H9 (cell line): ENCODE measurements at regions not wholly inside any gene's neighbourhood (a gene's known extent, or its start where the extent isn't known, plus 50 kb on each side); places are given as distances from the start of the nearest gene placed in this dataset.

Source experiments
- DNase-seq: peaks from one replicate; pipeline ENCODE4 v3.0.0-alpha.2; 2017
- H2AFZ ChIP-seq: one replicate; pipeline ENCODE4 v1.6.1; 2013; ENCODE audit warnings: mild to moderate bottlenecking, low read length, control low read depth, moderate library complexity
- H2AK5ac ChIP-seq: 2 replicates; pipeline ENCODE4 v1.6.1; 2013; ENCODE audit warnings: low read length, control low read depth, mixed read lengths; ENCODE audit not compliant: insufficient read length
- H2BK120ac ChIP-seq: one replicate; pipeline ENCODE4 v1.6.1; 2013; ENCODE audit warnings: low read depth, mild to moderate bottlenecking, low read length, control low read depth, inconsistent platforms; ENCODE audit not compliant: poor library complexity, severe bottlenecking
- H2BK12ac ChIP-seq: 2 replicates; pipeline ENCODE4 v1.6.1; 2013; ENCODE audit warnings: low read length, control low read depth, mixed read lengths, low read depth; ENCODE audit not compliant: insufficient read length
- H2BK15ac ChIP-seq: 2 replicates; pipeline ENCODE4 v1.6.1; 2013; ENCODE audit warnings: low read depth, low read length, control low read depth
- H2BK20ac ChIP-seq: one replicate; pipeline ENCODE4 v1.6.1; 2013; ENCODE audit warnings: low read depth, mild to moderate bottlenecking, low read length, control low read depth, inconsistent platforms; ENCODE audit not compliant: poor library complexity, severe bottlenecking
- H2BK5ac ChIP-seq: 2 replicates; pipeline ENCODE4 v1.6.1; 2013; ENCODE audit warnings: low read length, control low read depth, mixed read lengths; ENCODE audit not compliant: insufficient read length
- H3K14ac ChIP-seq: 2 replicates; pipeline ENCODE4 v1.6.1; 2013; ENCODE audit warnings: low read length, control low read depth; ENCODE audit not compliant: insufficient read depth
- H3K18ac ChIP-seq: 2 replicates; pipeline ENCODE4 v1.6.1; 2013; ENCODE audit warnings: low read depth, mild to moderate bottlenecking, mixed read lengths, low read length, control low read depth; ENCODE audit not compliant: insufficient read length
- H3K23ac ChIP-seq: 2 replicates; pipeline ENCODE4 v1.6.1; 2013; ENCODE audit warnings: low read length, control low read depth, mixed read lengths, low read depth; ENCODE audit not compliant: insufficient read length
- H3K23me2 ChIP-seq: 2 replicates; pipeline ENCODE4 v1.6.1; 2013; ENCODE audit warnings: low read depth, mild to moderate bottlenecking, mixed read lengths, low read length, control low read depth; ENCODE audit not compliant: insufficient read length, poor library complexity, severe bottlenecking
- H3K27ac ChIP-seq: 2 replicates; pipeline ENCODE4 v1.5.1; 2013; ENCODE audit warnings: low read length, control low read depth, mixed read lengths, low read depth; ENCODE audit not compliant: insufficient read length
- H3K27me3 ChIP-seq: 2 replicates; pipeline ENCODE4 v1.6.1; 2013; ENCODE audit warnings: low read length, control low read depth, inconsistent platforms; ENCODE audit not compliant: insufficient read depth
- H3K4ac ChIP-seq: 2 replicates; pipeline ENCODE4 v1.6.1; 2013; ENCODE audit warnings: low read depth, mild to moderate bottlenecking, control low read depth, inconsistent platforms, low read length, moderate library complexity
- H3K4me1 ChIP-seq: 2 replicates; pipeline ENCODE4 v1.6.1; 2013; ENCODE audit warnings: low read length, control low read depth, inconsistent platforms; ENCODE audit not compliant: insufficient read depth
- H3K4me2 ChIP-seq: 2 replicates; pipeline ENCODE4 v1.6.1; 2013; ENCODE audit warnings: low read length, control low read depth, mixed read lengths; ENCODE audit not compliant: insufficient read length, insufficient read depth
- H3K56ac ChIP-seq: 2 replicates; pipeline ENCODE4 v1.6.1; 2013; ENCODE audit warnings: low read depth, mild to moderate bottlenecking, mixed read lengths, low read length, control low read depth; ENCODE audit not compliant: insufficient read length
- H3K79me1 ChIP-seq: 2 replicates; pipeline ENCODE4 v1.6.1; 2013; ENCODE audit warnings: low read depth, mild to moderate bottlenecking, moderate library complexity, low read length, control low read depth, inconsistent platforms; ENCODE audit not compliant: insufficient read depth, poor library complexity, severe bottlenecking
- H3K79me2 ChIP-seq: 2 replicates; pipeline ENCODE4 v1.6.1; 2013; ENCODE audit warnings: low read length, control low read depth, inconsistent platforms; ENCODE audit not compliant: insufficient read depth
- H3K9ac ChIP-seq: 2 replicates; pipeline ENCODE4 v1.6.1; 2013; ENCODE audit warnings: low read length, control low read depth, mixed read lengths; ENCODE audit not compliant: insufficient read length; ENCODE audit errors: extremely low read depth
- H3K9me3 ChIP-seq: one replicate; pipeline ENCODE4 v1.6.1; 2013; ENCODE audit warnings: low read depth, low read length, inconsistent platforms; ENCODE audit not compliant: control insufficient read depth
- H3T11ph ChIP-seq: one replicate; pipeline ENCODE4 v1.6.1; 2013; ENCODE audit warnings: mild to moderate bottlenecking, low read length, control low read depth, inconsistent platforms
- H4K20me1 ChIP-seq: one replicate; pipeline ENCODE4 v1.6.1; 2013; ENCODE audit not compliant: control insufficient read depth, insufficient read length, insufficient read depth
- H4K5ac ChIP-seq: 2 replicates; pipeline ENCODE4 v1.6.1; 2013; ENCODE audit warnings: low read depth, mild to moderate bottlenecking, mixed read lengths, low read length, control low read depth; ENCODE audit not compliant: insufficient read length
- H4K8ac ChIP-seq: replicated peaks from 2 replicates; pipeline ENCODE4 v1.6.1; 2013; ENCODE audit warnings: low read length, control low read depth, mixed read lengths, low read depth; ENCODE audit not compliant: insufficient read length
- H4K91ac ChIP-seq: 2 replicates; pipeline ENCODE4 v1.6.1; 2013; ENCODE audit warnings: low read depth, mild to moderate bottlenecking, moderate library complexity, mixed read lengths, low read length, control low read depth; ENCODE audit not compliant: insufficient read length
- H3K27ac Mint-ChIP-seq, 3 experiments: 2 replicates in 2 of 3; 3 replicates in 1 of 3; pipeline ENCODE4 v1.8.0; 2020 to 2021; ENCODE audit warnings: mixed read lengths in 3 of 3, mild to moderate bottlenecking in 1 of 3, moderate library complexity in 1 of 3
- H3K27me3 Mint-ChIP-seq: 2 replicates; pipeline ENCODE4 v1.8.0; 2021; ENCODE audit warnings: low read depth, mild to moderate bottlenecking, moderate library complexity, mixed read lengths
- H3K36me3 Mint-ChIP-seq, 3 experiments: 2 replicates in 2 of 3; 3 replicates in 1 of 3; pipeline ENCODE4 v1.8.0; 2020 to 2021; ENCODE audit warnings: low read depth in 3 of 3, mixed read lengths in 3 of 3; ENCODE audit not compliant: insufficient read depth in 1 of 3
- H3K4me1 Mint-ChIP-seq, 2 experiments: 2 replicates each; pipeline ENCODE4 v1.8.0; 2020; ENCODE audit warnings: mixed read lengths in 2 of 2
- H3K4me3 Mint-ChIP-seq, 2 experiments: 2 replicates in 1 of 2; 3 replicates in 1 of 2; pipeline ENCODE4 v1.8.0; 2020 to 2021; ENCODE audit warnings: mild to moderate bottlenecking in 2 of 2, mixed read lengths in 2 of 2, moderate library complexity in 1 of 2
- H3K9me3 Mint-ChIP-seq, 2 experiments: 2 replicates in 1 of 2; 3 replicates in 1 of 2; pipeline ENCODE4 v1.8.0; 2020; ENCODE audit warnings: mild to moderate bottlenecking in 2 of 2, mixed read lengths in 2 of 2, moderate library complexity in 1 of 2
- CTCF ChIP-seq: fragments of 200-600 bp; sonication (generic); conservative IDR thresholded peaks from 3 replicates; pipeline ENCODE4 v1.8.0; 2021; ENCODE audit warnings: antibody characterized with exemption, mild to moderate bottlenecking

DNA sequence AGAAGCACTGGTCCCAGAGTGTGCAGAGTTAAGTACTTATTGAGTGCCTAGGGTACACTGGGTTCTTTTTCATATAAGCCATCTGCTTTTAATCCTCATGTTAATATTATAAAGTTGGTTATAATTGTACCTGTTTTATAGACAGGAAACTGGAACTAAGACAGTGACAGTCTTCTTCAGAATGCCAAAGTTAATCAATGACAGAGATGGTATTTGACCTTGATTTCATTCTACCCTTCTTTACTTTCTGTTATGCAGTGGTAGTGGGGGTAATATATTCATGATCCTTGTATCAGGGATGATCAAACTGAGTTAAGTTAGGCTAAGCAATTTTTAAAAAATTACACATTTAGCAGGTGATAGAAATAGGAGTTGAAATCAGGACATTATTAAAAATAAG, 108.6 kb upstream of the GOT2 start:
- H3K4me1 ChIP-seq = no peaks in the 10 kb centered on the region
- H3K56ac ChIP-seq = no peak overlapping the region

More for the DNA sequence above, 108.6 kb upstream of the GOT2 start:
- H3K9me3 ChIP-seq = no peaks in the 10 kb centered on the region
- H3K27ac Mint-ChIP-seq = no peak overlapping the region
- no peak overlapping the region for H3K4me2 ChIP-seq
- H4K20me1 ChIP-seq = no peaks in the 10 kb centered on the region
- TF ChIP-seq CTCF = no peak
- H3K23ac ChIP-seq = no peak overlapping the region
- no peak overlapping the region for H2BK120ac ChIP-seq
- H3K9me3 Mint-ChIP-seq = peaks cover 15 to 23% of the 10 kb centered on the region in 2 experiments
- no peak overlapping the region for H3T11ph ChIP-seq
- H2BK12ac ChIP-seq = no peak overlapping the region
- H4K5ac ChIP-seq = no peak overlapping the region
- H2AK5ac ChIP-seq = no peak overlapping the region
- H3K79me1 ChIP-seq = no peaks in the 10 kb centered on the region
- no peak overlapping the region for H3K14ac ChIP-seq
- H4K91ac ChIP-seq = no peak overlapping the region
- H3K4ac ChIP-seq = no peak overlapping the region
- no peak for DNase-seq
- H2BK20ac ChIP-seq = no peak overlapping the region
- no peaks in the 10 kb centered on the region for H3K27me3 ChIP-seq
- H3K27ac ChIP-seq = no peak overlapping the region
- no peak overlapping the region for H4K8ac ChIP-seq
- no peak overlapping the region for H3K18ac ChIP-seq
- no peaks in the 10 kb centered on the region for H3K79me2 ChIP-seq
- H3K23me2 ChIP-seq = no peaks in the 10 kb centered on the region
- H2BK5ac ChIP-seq = no peak overlapping the region
- no peak overlapping the region for H3K9ac ChIP-seq
- no peak overlapping the region for H2BK15ac ChIP-seq
- H2AFZ ChIP-seq = no peak overlapping the region
- H3K27me3 Mint-ChIP-seq = no peaks in the 10 kb centered on the region
- no peak overlapping the region for H3K4me3 Mint-ChIP-seq
- peaks cover 1 to 4% of the 10 kb centered on the region in 2 experiments; a peak in 3 of 4 replicates for H3K4me1 Mint-ChIP-seq
- H3K36me3 Mint-ChIP-seq = peaks cover 5 to 12% (median 10%) of the 10 kb centered on the region in 3 experiments; a peak in 6 of 7 replicates
